Body of pancreas (tissue), 4 donors: ENCODE measurements at regions not wholly inside any gene's neighbourhood (a gene's known extent, or its start where the extent isn't known, plus 50 kb on each side); places are given as distances from the start of the nearest gene placed in this dataset.
"Not testable (repeated sequence)": the region's sequence is repeated elsewhere in the genome, so short reads cannot be mapped to it uniquely, and the experiment has no call there.

Experiments
- ATAC-seq: fragments of 150-250 bp; one replicate; pipeline ENCODE4 v1.9.1; 2016
- DNase-seq, 4 donors: peaks; one replicate each; pipeline ENCODE4 v3.0.0-alpha.2; 2019
- H3K27ac ChIP-seq, 4 donors: fragments of 200-600 bp; sonication (generic); 1 replicate in 3 of 4; 2 replicates in 1 of 4; pipeline versions ENCODE4 v1.5.1 to v1.6.1; 2016 to 2019; ENCODE audit warnings: mild to moderate bottlenecking in 1 of 4, mixed read lengths in 1 of 4, moderate library complexity in 1 of 4
- H3K27me3 ChIP-seq, 2 donors: fragments of 200-600 bp; sonication (generic); one replicate each; pipeline ENCODE4 v1.6.0; 2016; ENCODE audit warnings: mild to moderate bottlenecking in 1 of 2
- H3K36me3 ChIP-seq, 2 donors: fragments of 200-600 bp; sonication (generic); replicated peaks in 1 of 2; 2 replicates each; pipeline ENCODE4 v1.5.1; 2016; ENCODE audit warnings: low read depth in 2 of 2; ENCODE audit not compliant: insufficient read depth in 1 of 2
- H3K4me1 ChIP-seq: fragments of 200-600 bp; sonication (generic); one replicate; pipeline ENCODE4 v1.6.0; 2016
- H3K4me3 ChIP-seq, 2 donors: fragments of 200-600 bp; sonication (generic); 1 replicate in 1 of 2; 2 replicates in 1 of 2; pipeline ENCODE4 v1.5.1; 2016 to 2019
- H3K9me3 ChIP-seq, 3 donors: fragments of 200-600 bp; sonication (generic); 1 replicate in 2 of 3; 2 replicates in 1 of 3; pipeline ENCODE4 v1.5.1; 2016
- CTCF ChIP-seq, 7 experiments: fragments of 450-650 bp in 4 of 7; fragments of 200-600 bp in 3 of 7; sonication (generic) in 3 of 7; IDR thresholded peaks; one replicate each; pipeline ENCODE4 v1.5.1; 2016 to 2019; ENCODE audit warnings: antibody characterized with exemption in 7 of 7
- POLR2A ChIP-seq, 3 donors: fragments of 450-650 bp; IDR thresholded peaks; one replicate each; pipeline ENCODE4 v1.6.1; 2016; ENCODE audit warnings: antibody characterized with exemption in 3 of 3, mild to moderate bottlenecking in 2 of 3
- WGBS, 2 donors: methylation state at CpG; one replicate each; pipeline ENCODE4 v1.1.5; 2017; 5-methylcytosine and 5-hydroxymethylcytosine counted together
- intact Hi-C: fragments of 100-400 bp; cut with DNase I; formaldehyde crosslinking; loops from one replicate; pipeline ENCODE4 v1.15.1; 2023

DNA sequence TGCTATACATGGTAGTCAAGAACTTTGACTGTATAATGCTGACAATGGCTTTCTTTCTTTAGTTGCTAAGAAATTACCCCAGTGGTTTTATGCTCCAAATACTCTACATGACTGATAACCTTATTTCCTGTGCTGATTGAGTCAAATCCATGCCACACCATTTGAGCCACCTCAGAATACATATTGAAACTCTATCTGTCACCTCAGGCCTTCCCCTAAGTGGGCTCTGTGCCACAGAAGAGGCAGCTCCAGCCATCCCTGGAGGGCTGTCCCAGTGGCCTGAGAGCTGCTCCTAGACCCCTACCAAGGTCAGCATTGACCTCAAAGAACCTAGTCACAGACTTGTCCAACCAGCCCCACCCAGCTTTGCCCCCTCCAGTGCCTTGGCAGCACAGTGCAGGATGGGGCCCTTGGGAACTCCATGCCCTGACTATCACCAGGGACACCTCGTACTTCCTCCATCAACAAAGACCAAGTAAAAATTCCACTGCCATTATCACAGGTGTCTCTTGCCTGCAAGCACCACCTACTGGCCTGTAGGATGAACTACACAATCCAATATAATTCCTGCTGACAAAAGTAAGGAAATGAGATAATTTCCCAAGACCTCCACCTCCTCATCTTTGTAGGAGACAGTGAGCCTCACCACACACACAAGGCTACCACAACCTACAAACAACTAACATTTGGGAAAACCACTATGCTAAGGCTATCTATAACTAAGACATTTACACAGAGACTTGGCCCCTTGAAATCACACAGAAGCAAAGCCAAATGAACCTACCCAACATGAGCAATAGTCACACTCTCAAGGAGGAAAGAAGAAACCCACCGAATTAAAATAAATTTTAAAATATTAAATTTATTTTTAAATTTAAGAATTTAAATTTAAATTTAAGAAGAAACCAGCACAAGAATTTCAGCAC, 239.9 kb downstream of the NKX6-1 start:
- 30 to 40% methylated on average over 2 of the region's 2 CpGs for WGBS, 2 donors
- intact Hi-C loops, result no loop called here
- ATAC-seq, result no peak
- no peak for DNase-seq
- Histone ChIP-seq H3K4me1 (no peaks in the 10 kb centered on the region), H3K27ac (no peak overlapping the region), H3K9me3 (peaks cover 0 to 6% (median 0%) of the 10 kb centered on the region in 3 donors), H3K27me3 (no peaks in the 10 kb centered on the region), H3K36me3 (no peaks in the 10 kb centered on the region), H3K4me3 (no peak overlapping the region)
- no peak for TF ChIP-seq POLR2A (IDR thresholded peaks at IDR 0.05)
- TF ChIP-seq CTCF (IDR thresholded peaks at IDR 0.05), result peak; percentile 9 to 50 (median 40)

DNA sequence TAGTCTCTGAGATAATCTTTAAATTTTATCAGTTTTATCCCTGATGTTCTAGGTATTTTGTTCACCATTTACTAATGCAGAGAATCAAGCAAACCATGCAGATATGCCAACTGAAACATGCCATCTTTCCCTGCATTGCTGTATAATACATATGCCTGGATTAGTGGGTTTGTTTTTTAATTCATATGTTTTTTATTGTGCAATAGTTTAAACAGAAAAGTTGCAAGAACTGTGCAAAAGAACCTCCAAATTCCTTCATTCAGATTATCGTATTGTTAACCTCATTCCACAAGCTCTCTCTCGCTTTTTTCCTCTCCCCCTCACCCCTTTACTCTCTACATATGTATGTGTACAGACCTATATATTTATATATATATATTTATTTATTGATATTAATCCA, 244.6 kb downstream of the NKX6-1 start:
- Histone ChIP-seq H3K9me3 (no peaks in the 10 kb centered on the region), H3K4me1 (no peaks in the 10 kb centered on the region), H3K27me3 (no peaks in the 10 kb centered on the region), H3K36me3 (no peaks in the 10 kb centered on the region), H3K27ac (no peak overlapping the region), H3K4me3 (no peak overlapping the region)
- no peak for ATAC-seq
- intact Hi-C loops, result no loop called here
- 86 to 87% methylated on average over 2 of the region's 2 CpGs for WGBS, 2 donors
- DNase-seq, result no peak
- no peak for TF ChIP-seq CTCF (IDR thresholded peaks at IDR 0.05)
- no peak for TF ChIP-seq POLR2A (IDR thresholded peaks at IDR 0.05)

DNA sequence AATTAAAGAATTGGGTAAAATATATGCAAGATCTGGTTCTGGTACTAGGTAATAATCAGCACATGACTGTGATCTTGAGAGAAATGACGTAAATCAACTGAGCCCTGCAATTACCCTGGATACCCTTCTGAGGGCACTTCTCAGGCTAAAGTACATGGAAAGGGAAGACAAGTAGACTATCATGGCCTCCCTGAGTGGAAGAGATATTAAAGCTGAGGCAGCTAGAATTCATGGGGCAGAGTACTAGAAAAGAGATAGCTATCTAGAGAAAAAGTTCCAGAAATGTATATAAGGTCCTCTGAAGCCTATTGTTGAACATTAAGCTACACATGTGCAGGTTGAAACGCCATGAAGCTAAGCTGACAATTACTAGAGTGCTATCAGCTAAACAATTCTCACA, 249.6 kb downstream of the NKX6-1 start:
- intact Hi-C loops, result no loop called here
- H3K36me3 ChIP-seq, result no peaks in the 10 kb centered on the region
- no peak for DNase-seq
- no peaks in the 10 kb centered on the region for H3K27me3 ChIP-seq
- ATAC-seq, result no peak
- H3K9me3 ChIP-seq, result no peaks in the 10 kb centered on the region
- H3K4me3 ChIP-seq, result no peak overlapping the region
- no peaks in the 10 kb centered on the region for H3K4me1 ChIP-seq
- 61 to 71% methylated on average over 2 of the region's 2 CpGs for WGBS, 2 donors
- TF ChIP-seq CTCF (IDR thresholded peaks at IDR 0.05), result no peak
- TF ChIP-seq POLR2A (IDR thresholded peaks at IDR 0.05), result no peak
- no peak overlapping the region for H3K27ac ChIP-seq

GRCh38 chr4:84245042-84245441, 254.1 kb downstream of the NKX6-1 start:
- DNase-seq, H3K27me3 ChIP-seq, H3K36me3 ChIP-seq, H3K4me3 ChIP-seq, intact Hi-C loops, H3K27ac ChIP-seq, H3K4me1 ChIP-seq, ATAC-seq, H3K9me3 ChIP-seq: not testable (repeated sequence)
- WGBS, 2 donors, result 91 to 93% methylated on average over 13 to 14 of the region's 14 CpGs

DNA sequence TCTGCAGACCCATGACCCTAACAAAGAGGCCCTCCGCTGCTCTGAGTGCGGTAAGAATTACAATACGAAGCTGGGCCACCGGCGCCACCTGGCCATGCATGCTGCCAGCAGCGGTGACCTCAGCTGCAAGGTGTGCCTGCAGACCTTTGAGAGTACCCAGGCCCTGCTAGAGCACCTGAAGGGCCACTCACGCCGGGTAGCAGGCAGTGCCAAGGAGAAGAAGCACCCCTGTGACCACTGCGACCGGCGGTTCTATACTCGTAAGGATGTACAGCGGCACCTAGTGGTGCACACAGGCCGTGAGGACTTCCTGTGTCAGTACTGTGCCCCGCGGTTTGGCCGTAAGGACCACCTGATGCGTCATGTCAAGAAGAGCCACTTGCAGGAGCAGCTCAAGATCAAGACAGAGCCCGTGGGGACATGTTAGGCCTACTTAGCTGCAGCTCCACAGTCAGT, 254.7 kb downstream of the NKX6-1 start:
- H3K27me3 ChIP-seq, H3K4me1 ChIP-seq, intact Hi-C loops, H3K27ac ChIP-seq, ATAC-seq, H3K4me3 ChIP-seq, DNase-seq, H3K36me3 ChIP-seq, H3K9me3 ChIP-seq: not testable (repeated sequence)
- 87 to 95% methylated on average over 11 to 12 of the region's 19 CpGs for WGBS, 2 donors

DNA sequence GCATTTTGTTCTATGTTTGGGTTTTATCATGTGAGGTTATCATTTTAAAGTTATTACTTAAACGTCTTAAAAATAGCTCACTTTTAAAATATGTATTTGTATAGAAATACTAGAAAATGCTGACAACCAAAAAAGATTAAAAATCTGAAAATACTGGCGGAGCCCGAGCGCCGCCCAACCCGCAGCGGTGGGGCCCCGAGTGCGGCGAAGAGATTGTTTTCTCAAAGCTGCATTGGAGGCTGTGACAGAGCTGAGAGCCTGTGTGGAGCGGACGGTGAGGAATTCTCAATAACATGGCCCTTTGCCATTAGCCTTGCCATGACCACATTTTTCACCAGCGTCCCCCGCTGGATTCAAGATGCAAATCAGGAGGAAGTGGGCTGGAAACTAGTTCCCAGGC, 255.4 kb downstream of the NKX6-1 start:
- no peak for TF ChIP-seq POLR2A (IDR thresholded peaks at IDR 0.05)
- no peak for TF ChIP-seq CTCF (IDR thresholded peaks at IDR 0.05)
- intact Hi-C loops, result no loop called here
- WGBS, 2 donors, result 86 to 91% methylated on average over 14 of the region's 14 CpGs
- ATAC-seq (no peak), DNase-seq (no peak)
- no peaks in the 10 kb centered on the region for H3K27me3 ChIP-seq
- no peaks in the 10 kb centered on the region for H3K4me1 ChIP-seq
- H3K9me3 ChIP-seq, result no peaks in the 10 kb centered on the region
- no peaks in the 10 kb centered on the region for H3K36me3 ChIP-seq
- H3K4me3 ChIP-seq, result no peak overlapping the region
- H3K27ac ChIP-seq, result no peak overlapping the region
